ENCODE measurements at regions not wholly inside any gene's neighbourhood (a gene's known extent, or its start where the extent isn't known, plus 50 kb on each side); places are given as distances from the start of the nearest gene placed in this dataset.

- DNase-seq (ENCODE audit: low read depth) = no peak
- TF ChIP-seq, protein P1, sequence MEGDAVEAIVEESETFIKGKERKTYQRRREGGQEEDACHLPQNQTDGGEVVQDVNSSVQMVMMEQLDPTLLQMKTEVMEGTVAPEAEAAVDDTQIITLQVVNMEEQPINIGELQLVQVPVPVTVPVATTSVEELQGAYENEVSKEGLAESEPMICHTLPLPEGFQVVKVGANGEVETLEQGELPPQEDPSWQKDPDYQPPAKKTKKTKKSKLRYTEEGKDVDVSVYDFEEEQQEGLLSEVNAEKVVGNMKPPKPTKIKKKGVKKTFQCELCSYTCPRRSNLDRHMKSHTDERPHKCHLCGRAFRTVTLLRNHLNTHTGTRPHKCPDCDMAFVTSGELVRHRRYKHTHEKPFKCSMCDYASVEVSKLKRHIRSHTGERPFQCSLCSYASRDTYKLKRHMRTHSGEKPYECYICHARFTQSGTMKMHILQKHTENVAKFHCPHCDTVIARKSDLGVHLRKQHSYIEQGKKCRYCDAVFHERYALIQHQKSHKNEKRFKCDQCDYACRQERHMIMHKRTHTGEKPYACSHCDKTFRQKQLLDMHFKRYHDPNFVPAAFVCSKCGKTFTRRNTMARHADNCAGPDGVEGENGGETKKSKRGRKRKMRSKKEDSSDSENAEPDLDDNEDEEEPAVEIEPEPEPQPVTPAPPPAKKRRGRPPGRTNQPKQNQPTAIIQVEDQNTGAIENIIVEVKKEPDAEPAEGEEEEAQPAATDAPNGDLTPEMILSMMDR (IDR thresholded peaks at IDR 0.05; ENCODE audit: control insufficient read depth, insufficient read depth, low read depth, low read length, missing control alignments) = no peak
- H3K4me3 ChIP-seq (ENCODE audit: control insufficient read depth, low read depth, low read length) = no peak overlapping the region
Measured at GRCh38 chr14:103186909-103187586, 63.8 kb downstream of the TNFAIP2 start.

- DNase-seq (ENCODE audit: low read depth) = no peak
- TF ChIP-seq, protein P1 (IDR thresholded peaks at IDR 0.05; ENCODE audit: control insufficient read depth, insufficient read depth, low read depth, low read length, missing control alignments) = no peak
- H3K4me3 ChIP-seq (ENCODE audit: control insufficient read depth, low read depth, low read length) = no peak overlapping the region
Measured at GRCh38 chr14:103187911-103188310, 64.7 kb downstream of the TNFAIP2 start.

GRCh38 chr14:103188810-103189480 lies 65.7 kb downstream of the TNFAIP2 start:
- no peak for DNase-seq (ENCODE audit: low read depth)
- TF ChIP-seq, protein P1 (IDR thresholded peaks at IDR 0.05; ENCODE audit: control insufficient read depth, insufficient read depth, low read depth, low read length, missing control alignments) = peak; percentile 18
- peak overlapping the region; percentile 7; the same call in 1 of the 2 replicates for H3K4me3 ChIP-seq (ENCODE audit: control insufficient read depth, low read depth, low read length)

DNA sequence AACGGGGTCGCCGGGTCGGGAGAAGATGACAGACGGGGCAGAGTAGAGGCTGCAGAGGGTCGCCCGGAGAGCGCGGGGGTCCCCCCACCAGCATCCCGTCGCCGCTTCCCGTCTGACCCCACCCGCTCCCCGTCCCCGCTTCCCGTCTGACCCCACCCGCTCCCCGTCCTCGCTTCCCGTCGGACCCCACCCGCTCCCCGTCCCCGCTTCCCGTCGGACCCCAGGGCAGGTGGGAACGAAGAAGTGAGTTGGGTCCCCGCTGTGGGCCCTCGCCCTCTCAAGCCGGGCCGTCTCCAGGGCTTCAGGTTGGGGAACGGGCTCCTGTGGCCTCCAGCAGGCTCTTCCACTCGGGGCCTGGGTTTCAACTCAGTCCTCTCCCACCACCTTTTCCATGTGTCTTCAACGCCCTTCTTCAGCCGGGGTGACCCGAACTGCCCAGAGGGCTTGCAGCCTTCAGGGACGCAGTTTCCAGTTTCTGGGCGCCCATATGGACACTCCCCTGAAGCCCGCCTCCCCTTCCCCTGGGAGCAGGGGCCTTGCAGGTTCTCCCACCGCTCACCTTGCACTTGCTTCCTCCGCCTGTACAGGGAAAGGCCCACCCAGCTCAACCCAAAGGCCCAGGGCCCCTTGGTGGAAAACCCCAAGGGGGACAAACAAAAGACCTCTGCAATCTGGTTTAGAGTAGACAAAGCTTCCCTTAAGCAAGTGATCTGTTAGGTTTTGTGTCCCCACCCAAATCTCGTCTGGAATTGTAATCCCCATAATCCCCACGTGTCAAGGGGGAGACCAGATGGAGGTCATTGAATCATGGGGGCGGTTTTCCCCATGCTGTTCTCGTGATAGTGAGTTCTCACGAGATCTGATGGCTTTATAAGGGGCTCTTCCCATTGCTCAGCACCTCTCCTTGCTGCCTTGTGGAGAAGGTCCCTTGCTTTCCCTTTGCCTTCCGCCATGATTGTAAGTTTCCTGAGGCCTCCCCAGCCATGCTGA lies 66.5 kb downstream of the TNFAIP2 start:
- H3K4me3 ChIP-seq (ENCODE audit: control insufficient read depth, low read depth, low read length) = no peak overlapping the region
- no peak for DNase-seq (ENCODE audit: low read depth)
- TF ChIP-seq, protein P1 (IDR thresholded peaks at IDR 0.05; ENCODE audit: control insufficient read depth, insufficient read depth, low read depth, low read length, missing control alignments) = no peak

GRCh38 chr14:103190741-103191140 lies 67.5 kb downstream of the TNFAIP2 start:
- no peak overlapping the region for H3K4me3 ChIP-seq (ENCODE audit: control insufficient read depth, low read depth, low read length)

GRCh38 chr14:103191844-103192243 lies 68.6 kb downstream of the TNFAIP2 start:
- H3K4me3 ChIP-seq (ENCODE audit: control insufficient read depth, low read depth, low read length) = no peak overlapping the region
- no peak for DNase-seq (ENCODE audit: low read depth)
- TF ChIP-seq, protein P1 (IDR thresholded peaks at IDR 0.05; ENCODE audit: control insufficient read depth, insufficient read depth, low read depth, low read length, missing control alignments) = no peak

More at GRCh38 chr14:103190741-103191140, 67.5 kb downstream of the TNFAIP2 start:
- no peak for DNase-seq (ENCODE audit: low read depth)
- TF ChIP-seq, protein P1 (IDR thresholded peaks at IDR 0.05; ENCODE audit: control insufficient read depth, insufficient read depth, low read depth, low read length, missing control alignments) = no peak
